DOHH2 (cell line): ENCODE measurements at regions not wholly inside any gene's neighbourhood (a gene's known extent, or its start where the extent isn't known, plus 50 kb on each side); places are given as distances from the start of the nearest gene placed in this dataset.

Experiments
- EZH2phosphoT487 ChIP-seq: fragments of 200-600 bp; sonication (generic); IDR thresholded peaks from 2 replicates; pipeline ENCODE4 v1.6.1; 2017; ENCODE audit warnings: borderline replicate concordance, mild to moderate bottlenecking, antibody characterized with exemption, low read length, moderate library complexity, mixed read lengths
- TF ChIP-seq, protein P1 (sequence below): fragments of 200-600 bp; sonication (generic); IDR thresholded peaks from one replicate; pipeline ENCODE4 v1.5.1; 2014; ENCODE audit warnings: antibody characterized with exemption, mild to moderate bottlenecking, low read depth, low read length; ENCODE audit not compliant: poor library complexity, severe bottlenecking

GRCh38 chr20:43842126-43843020 lies 72.3 kb upstream of the TOX2 start:
- TF ChIP-seq EZH2phosphoT487 = no peak
- TF ChIP-seq, protein P1, sequence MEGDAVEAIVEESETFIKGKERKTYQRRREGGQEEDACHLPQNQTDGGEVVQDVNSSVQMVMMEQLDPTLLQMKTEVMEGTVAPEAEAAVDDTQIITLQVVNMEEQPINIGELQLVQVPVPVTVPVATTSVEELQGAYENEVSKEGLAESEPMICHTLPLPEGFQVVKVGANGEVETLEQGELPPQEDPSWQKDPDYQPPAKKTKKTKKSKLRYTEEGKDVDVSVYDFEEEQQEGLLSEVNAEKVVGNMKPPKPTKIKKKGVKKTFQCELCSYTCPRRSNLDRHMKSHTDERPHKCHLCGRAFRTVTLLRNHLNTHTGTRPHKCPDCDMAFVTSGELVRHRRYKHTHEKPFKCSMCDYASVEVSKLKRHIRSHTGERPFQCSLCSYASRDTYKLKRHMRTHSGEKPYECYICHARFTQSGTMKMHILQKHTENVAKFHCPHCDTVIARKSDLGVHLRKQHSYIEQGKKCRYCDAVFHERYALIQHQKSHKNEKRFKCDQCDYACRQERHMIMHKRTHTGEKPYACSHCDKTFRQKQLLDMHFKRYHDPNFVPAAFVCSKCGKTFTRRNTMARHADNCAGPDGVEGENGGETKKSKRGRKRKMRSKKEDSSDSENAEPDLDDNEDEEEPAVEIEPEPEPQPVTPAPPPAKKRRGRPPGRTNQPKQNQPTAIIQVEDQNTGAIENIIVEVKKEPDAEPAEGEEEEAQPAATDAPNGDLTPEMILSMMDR = no peak
